ENCODE measurements at regions not wholly inside any gene's neighbourhood (a gene's known extent, or its start where the extent isn't known, plus 50 kb on each side); places are given as distances from the start of the nearest gene placed in this dataset.

DNA sequence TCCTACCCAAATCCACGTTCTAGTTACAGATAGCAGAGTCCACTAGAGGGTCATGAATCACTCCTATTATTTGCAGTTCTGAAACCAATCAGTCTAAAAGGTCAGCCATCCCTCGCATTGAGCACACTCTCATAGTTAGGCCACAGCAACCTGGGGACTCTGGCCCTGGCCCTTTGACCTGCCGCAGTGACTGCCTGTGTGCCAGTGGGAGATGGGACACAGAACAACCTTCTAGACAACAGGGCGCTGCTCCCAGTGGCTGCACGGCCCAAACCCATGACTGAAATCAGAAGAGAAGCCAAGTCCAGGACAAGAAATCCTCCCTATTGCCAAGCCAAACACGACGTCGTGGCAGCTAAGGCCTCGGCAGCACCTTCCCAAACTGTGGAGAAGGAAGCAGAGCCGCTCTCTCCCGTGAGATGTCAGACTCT lies 158.5 kb downstream of the HERPUD2 start:
- TF ChIP-seq RELA (IDR thresholded peaks at IDR 0.05; ENCODE audit: borderline replicate concordance, partially characterized antibody): no peak
- no peak for TF ChIP-seq PAX8 (IDR thresholded peaks at IDR 0.05)
- TF ChIP-seq, protein P1, sequence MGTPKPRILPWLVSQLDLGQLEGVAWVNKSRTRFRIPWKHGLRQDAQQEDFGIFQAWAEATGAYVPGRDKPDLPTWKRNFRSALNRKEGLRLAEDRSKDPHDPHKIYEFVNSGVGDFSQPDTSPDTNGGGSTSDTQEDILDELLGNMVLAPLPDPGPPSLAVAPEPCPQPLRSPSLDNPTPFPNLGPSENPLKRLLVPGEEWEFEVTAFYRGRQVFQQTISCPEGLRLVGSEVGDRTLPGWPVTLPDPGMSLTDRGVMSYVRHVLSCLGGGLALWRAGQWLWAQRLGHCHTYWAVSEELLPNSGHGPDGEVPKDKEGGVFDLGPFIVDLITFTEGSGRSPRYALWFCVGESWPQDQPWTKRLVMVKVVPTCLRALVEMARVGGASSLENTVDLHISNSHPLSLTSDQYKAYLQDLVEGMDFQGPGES (IDR thresholded peaks at IDR 0.05): no peak
- TF ChIP-seq, protein P2, sequence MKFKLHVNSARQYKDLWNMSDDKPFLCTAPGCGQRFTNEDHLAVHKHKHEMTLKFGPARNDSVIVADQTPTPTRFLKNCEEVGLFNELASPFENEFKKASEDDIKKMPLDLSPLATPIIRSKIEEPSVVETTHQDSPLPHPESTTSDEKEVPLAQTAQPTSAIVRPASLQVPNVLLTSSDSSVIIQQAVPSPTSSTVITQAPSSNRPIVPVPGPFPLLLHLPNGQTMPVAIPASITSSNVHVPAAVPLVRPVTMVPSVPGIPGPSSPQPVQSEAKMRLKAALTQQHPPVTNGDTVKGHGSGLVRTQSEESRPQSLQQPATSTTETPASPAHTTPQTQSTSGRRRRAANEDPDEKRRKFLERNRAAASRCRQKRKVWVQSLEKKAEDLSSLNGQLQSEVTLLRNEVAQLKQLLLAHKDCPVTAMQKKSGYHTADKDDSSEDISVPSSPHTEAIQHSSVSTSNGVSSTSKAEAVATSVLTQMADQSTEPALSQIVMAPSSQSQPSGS (IDR thresholded peaks at IDR 0.05; ENCODE audit: low read length): no peak
- no peak for TF ChIP-seq STAT1 (conservative IDR thresholded peaks at IDR 0.05)
- no peak for TF ChIP-seq SMAD1 (IDR thresholded peaks at IDR 0.05; ENCODE audit: low read depth, partially characterized antibody)
- TF ChIP-seq ATF7 (IDR thresholded peaks at IDR 0.05; ENCODE audit: low read depth): no peak
- TF ChIP-seq CBX5 (IDR thresholded peaks at IDR 0.05; ENCODE audit: low read depth): no peak
- Histone ChIP-seq H3K36me3 (ENCODE audit: control insufficient read depth in 2 of 2, insufficient read depth in 2 of 2, low read length in 1 of 2) (no peaks in the 10 kb centered on the region), H3K27me3 (replicated peaks in 1 of 2; ENCODE audit: control insufficient read depth in 2 of 2, insufficient read depth in 2 of 2, low read length in 1 of 2) (no peaks in the 10 kb centered on the region), H3K4me1 (ENCODE audit: control insufficient read depth, insufficient read depth, low read length) (no peaks in the 10 kb centered on the region), H3K9me3 (replicated peaks; ENCODE audit: control insufficient read depth, insufficient read depth, low read length) (no peaks in the 10 kb centered on the region), H3K4me3 (no peak overlapping the region), H2AFZ (ENCODE audit: control insufficient read depth, low read depth, low read length) (no peak overlapping the region), H3K27ac (ENCODE audit: control insufficient read depth, insufficient read depth) (no peak overlapping the region), H3K4me2 (ENCODE audit: control insufficient read depth, insufficient read depth) (no peak overlapping the region), H3K79me2 (ENCODE audit: control insufficient read depth, insufficient read depth, low read length) (no peaks in the 10 kb centered on the region), H4K20me1 (ENCODE audit: control insufficient read depth, insufficient read depth) (no peaks in the 10 kb centered on the region), H3K9ac (ENCODE audit: control insufficient read depth, insufficient read depth, low read length) (no peak overlapping the region)
- POLR2A ChIA-PET: no interaction called here
- no TSS peak for BruUV-seq (replicated peaks)
- ATAC-seq (no peak), DNase-seq (ENCODE audit: low read depth, low spot score) (no peak), FAIRE-seq (no peak)
- RAD21 ChIA-PET (ENCODE audit: unreplicated experiment): no interaction called here
- in situ Hi-C loops (cut with MboI) (no loop called here), intact Hi-C loops (cut with micrococcal nuclease; ENCODE audit: unreplicated experiment) (loop anchor here (2.0 to 10.0 kb wide), 5 partner anchors 86 to 862 kb away; no protein-coding TSS in a partner anchor)
- SMC1A ChIA-PET (ENCODE audit: uncharacterized antibody, unreplicated experiment): interaction anchor here (1.0 kb wide), 2 partner anchors 14 to 111 kb away, joined by 3 to 4 read pairs; no protein-coding TSS in a partner anchor
- CTCF ChIA-PET: no interaction called here
- WGBS (ENCODE audit: insufficient coverage, insufficient replicate concordance, low lambda C conversion rate, missing lambda C conversion rate): 47% methylated on average over 11 of the region's 11 CpGs

Measured in GM12878 (cell line).